NB4 (cell line): ENCODE measurements at regions not wholly inside any gene's neighbourhood (a gene's known extent, or its start where the extent isn't known, plus 50 kb on each side); places are given as distances from the start of the nearest gene placed in this dataset.

Experiments used
- CTCF ChIP-seq: IDR thresholded peaks from one replicate; pipeline ENCODE4 v1.5.1; 2012; ENCODE audit warnings: low read depth, low read length
- MAX ChIP-seq: IDR thresholded peaks from 2 replicates; pipeline ENCODE4 v1.6.1; 2011; ENCODE audit warnings: low read depth, low read length
- MYC ChIP-seq: IDR thresholded peaks from 2 replicates; pipeline ENCODE4 v1.6.1; 2011; ENCODE audit warnings: low read depth, low read length
- POLR2A ChIP-seq: IDR thresholded peaks from 2 replicates; pipeline ENCODE4 v1.6.1; 2011; ENCODE audit warnings: mild to moderate bottlenecking; ENCODE audit not compliant: insufficient read length; ENCODE audit errors: extremely low read depth

GRCh38 chr2:144931480-144931879 is 411.6 kb upstream of the ZEB2 start:
- TF ChIP-seq POLR2A (no peak), CTCF (no peak), MAX (no peak), MYC (no peak)
